AG04449 (cell line): ENCODE measurements at regions not wholly inside any gene's neighbourhood (a gene's known extent, or its start where the extent isn't known, plus 50 kb on each side); places are given as distances from the start of the nearest gene placed in this dataset.

Experiments used
- CTCF ChIA-PET: fragments of 350-600 bp; formaldehyde crosslinking; extraction: SDS; loops from one replicate; lab custom pipeline; 2021; ENCODE audit warnings: antibody characterized with exemption; lab: Yijun Ruan, JAX
- POLR2A ChIA-PET: fragments of 400-600, 350-600 bp; formaldehyde crosslinking; extraction: SDS; loops from one replicate; lab custom pipeline; 2020; ENCODE audit warnings: antibody characterized with exemption, inconsistent platforms; lab: Yijun Ruan, JAX
- DNase-seq: peaks from one replicate; pipeline ENCODE4 v3.0.0-alpha.2; 2010; ENCODE audit warnings: low read depth, low spot score
- H3K4me3 ChIP-seq: 2 replicates; pipeline ENCODE4 v1.5.1; 2011; ENCODE audit warnings: low read depth, mild to moderate bottlenecking, control low read depth, low read length
- TF ChIP-seq, protein P1 (sequence below): IDR thresholded peaks from one replicate; pipeline ENCODE4 v1.5.1; 2011; ENCODE audit warnings: mild to moderate bottlenecking, moderate library complexity, low read length, control low read depth, inconsistent platforms; ENCODE audit not compliant: insufficient read depth; ENCODE audit errors: missing control alignments

DNA sequence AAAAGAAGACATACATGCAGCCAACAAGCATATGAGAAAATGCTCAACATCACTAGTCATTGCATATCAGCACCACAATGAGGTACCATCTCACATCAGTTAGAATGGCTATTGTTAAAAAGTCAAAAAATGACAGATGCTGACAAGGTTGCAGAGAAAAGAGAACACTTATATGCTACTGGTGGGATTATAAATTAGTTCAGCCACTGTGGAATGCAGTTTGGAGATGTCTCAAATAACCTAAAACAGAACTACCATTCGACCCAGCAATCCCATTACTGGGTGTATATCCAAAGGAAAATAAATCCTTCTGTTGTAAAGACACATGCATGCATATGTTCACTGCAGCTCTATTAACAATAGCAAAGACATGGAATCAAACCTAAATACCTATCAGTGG, 238.4 kb downstream of the KCNC2 start:
- CTCF ChIA-PET = no interaction called here
- no peak for DNase-seq
- POLR2A ChIA-PET = no interaction called here
- TF ChIP-seq, protein P1, sequence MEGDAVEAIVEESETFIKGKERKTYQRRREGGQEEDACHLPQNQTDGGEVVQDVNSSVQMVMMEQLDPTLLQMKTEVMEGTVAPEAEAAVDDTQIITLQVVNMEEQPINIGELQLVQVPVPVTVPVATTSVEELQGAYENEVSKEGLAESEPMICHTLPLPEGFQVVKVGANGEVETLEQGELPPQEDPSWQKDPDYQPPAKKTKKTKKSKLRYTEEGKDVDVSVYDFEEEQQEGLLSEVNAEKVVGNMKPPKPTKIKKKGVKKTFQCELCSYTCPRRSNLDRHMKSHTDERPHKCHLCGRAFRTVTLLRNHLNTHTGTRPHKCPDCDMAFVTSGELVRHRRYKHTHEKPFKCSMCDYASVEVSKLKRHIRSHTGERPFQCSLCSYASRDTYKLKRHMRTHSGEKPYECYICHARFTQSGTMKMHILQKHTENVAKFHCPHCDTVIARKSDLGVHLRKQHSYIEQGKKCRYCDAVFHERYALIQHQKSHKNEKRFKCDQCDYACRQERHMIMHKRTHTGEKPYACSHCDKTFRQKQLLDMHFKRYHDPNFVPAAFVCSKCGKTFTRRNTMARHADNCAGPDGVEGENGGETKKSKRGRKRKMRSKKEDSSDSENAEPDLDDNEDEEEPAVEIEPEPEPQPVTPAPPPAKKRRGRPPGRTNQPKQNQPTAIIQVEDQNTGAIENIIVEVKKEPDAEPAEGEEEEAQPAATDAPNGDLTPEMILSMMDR = no peak
- no peak overlapping the region for H3K4me3 ChIP-seq

DNA sequence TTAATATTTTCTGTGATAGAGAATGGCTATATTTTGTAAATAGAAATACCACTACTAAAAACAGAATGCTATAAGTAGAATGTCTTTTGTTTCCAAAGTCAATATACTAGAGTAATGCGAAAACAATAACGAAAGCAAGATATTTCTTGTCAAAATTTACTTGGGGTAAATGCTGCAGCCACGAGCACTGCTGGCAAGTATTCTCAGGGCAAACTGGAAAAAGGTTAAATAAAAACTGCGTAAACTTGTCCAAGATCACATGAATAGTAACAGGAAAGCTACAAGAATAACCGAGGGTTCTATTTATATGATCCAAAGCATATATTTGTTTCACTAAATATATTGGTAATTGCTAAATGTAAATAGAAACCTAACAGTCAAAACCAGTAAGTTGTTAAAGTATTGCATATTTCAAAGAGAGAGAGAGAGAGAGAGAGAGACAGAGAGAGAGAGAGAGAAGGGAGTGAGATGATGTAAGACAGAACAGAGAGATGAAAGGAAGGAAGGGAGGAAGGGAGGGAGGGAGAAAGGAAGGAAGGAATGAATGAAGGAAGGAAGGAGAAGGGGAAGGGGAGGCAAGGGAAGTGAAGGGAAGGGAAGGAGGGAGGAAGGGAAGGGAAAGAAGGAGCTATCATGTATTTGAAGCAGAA, 231.7 kb downstream of the KCNC2 start:
- no peak overlapping the region for H3K4me3 ChIP-seq
- POLR2A ChIA-PET = no interaction called here
- TF ChIP-seq, protein P1 = no peak
- DNase-seq = no peak
- CTCF ChIA-PET = interaction anchor here (0.7 kb wide), 1 partner anchor 289 kb away, joined by 3 read pairs; no protein-coding TSS in a partner anchor

DNA sequence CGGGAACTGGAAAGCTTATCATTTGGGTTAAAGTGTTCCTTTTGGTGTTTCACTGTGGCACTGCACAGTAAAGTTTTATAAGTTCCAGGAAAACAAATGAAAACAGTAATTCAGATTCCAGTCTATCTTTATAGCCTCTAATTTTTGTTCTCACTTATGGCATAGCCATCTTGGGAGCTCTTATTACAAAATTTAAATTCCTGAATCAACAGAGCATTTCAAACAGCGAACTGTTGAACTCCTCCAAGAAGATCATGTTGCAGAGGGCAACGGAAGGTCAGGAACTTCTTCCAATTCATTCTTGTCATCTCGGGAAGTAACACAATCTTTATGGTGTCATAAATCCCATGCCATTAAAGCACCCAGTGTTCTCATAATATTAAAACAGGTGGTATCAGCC, 229.1 kb downstream of the KCNC2 start:
- TF ChIP-seq, protein P1 = no peak
- no peak for DNase-seq
- no peak overlapping the region for H3K4me3 ChIP-seq
- CTCF ChIA-PET = no interaction called here
- POLR2A ChIA-PET = no interaction called here

DNA sequence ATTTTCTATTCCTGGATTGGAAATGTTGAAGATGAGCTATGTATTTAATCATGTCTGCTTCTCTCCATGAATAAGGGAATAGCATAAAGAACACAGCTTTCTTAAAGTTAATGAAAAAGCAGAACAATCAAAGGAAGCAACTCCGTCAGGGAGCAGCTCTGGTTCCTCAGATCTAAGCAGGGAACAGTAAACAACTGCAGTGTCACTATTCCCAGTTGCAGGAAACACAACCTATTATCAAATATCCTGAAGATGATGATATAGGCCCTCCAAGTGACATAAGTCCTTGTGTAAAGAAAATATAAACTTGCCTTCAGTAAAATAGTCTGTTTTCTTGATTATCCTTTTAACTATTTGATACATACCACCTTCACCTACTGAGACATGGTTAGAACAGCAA, 228.1 kb downstream of the KCNC2 start:
- ChIA-PET POLR2A (no interaction called here), CTCF (no interaction called here)
- TF ChIP-seq, protein P1 = no peak
- H3K4me3 ChIP-seq = no peak overlapping the region
- DNase-seq = no peak

DNA sequence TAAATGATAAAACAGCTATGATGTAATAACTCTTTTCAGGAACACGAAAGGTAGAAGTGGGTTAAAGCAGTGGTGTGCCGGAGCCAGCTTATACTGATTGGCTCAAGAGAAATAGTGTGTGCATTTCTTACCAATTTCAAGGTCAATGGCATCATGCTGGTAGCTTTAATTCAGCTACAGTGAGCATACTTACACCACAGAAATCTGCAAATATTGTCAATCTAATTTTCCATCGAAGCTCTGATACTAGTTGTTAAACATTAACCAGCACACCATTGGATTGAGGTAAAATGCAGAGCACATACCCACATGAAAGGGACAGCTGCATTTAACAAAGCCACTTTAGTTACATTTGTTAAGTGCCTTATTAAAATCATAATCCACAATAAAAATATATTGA, 225.7 kb downstream of the KCNC2 start:
- ChIA-PET POLR2A (no interaction called here), CTCF (no interaction called here)
- TF ChIP-seq, protein P1 = no peak
- DNase-seq = no peak
- no peak overlapping the region for H3K4me3 ChIP-seq

DNA sequence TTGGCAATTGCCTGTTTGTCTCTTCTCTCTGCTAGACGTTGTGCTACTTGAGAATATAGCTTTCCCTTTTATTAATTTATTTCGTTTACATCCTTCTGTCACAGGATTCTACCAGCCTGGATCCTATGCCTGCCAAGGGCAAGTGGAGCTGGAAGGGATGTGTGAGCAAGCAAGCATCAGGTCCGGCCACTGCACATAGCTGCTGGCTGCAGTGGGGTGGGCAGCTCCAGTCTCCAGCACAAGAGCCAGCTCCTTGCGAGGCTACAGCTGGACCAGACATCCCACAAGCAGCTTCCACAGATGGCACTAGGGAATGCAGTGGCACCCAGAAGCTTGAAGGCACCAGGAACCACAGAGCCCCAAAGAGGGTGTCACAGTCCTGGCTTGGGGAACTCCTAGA, 225.0 kb downstream of the KCNC2 start:
- H3K4me3 ChIP-seq = no peak overlapping the region
- TF ChIP-seq, protein P1 = no peak
- POLR2A ChIA-PET = no interaction called here
- CTCF ChIA-PET = no interaction called here
- DNase-seq = no peak
